ENCODE measurements at regions not wholly inside any gene's neighbourhood (a gene's known extent, or its start where the extent isn't known, plus 50 kb on each side); places are given as distances from the start of the nearest gene placed in this dataset.

DNA sequence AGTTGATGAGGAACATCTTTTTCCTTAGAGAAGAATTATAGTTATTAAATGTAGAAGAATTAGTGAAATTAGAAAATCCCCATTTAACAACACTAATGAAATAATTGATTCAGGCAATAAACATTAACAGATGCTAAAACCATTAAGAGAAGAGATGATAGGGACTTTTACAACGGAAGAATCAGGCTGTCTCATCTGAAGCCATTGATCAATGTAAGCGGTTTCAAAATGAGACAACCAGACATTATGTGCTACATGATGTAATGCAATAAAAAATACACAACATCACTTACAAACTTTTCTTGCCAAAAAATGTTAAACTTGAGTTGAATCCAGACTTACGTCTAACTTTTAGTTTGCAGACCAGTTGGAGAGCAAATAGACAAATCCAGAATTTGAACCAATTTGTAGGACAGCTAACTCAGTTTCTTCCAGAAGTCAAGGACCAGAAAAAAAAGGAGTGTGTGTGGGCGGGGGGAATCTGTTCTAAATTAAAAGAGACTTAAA is 165.4 kb upstream of the DPT start:
- Histone ChIP-seq H3K4me2 (ENCODE audit: low read depth, low read length) (no peak overlapping the region), H3K9ac (ENCODE audit: insufficient read depth, low read depth, low read length) (no peak overlapping the region), H2AFZ (ENCODE audit: low read length) (no peak overlapping the region), H3K36me3 (replicated peaks in 1 of 2; ENCODE audit: control insufficient read depth in 1 of 2, insufficient read depth in 2 of 2, low read length in 2 of 2) (no peaks in the 10 kb centered on the region), H3K79me2 (ENCODE audit: insufficient read depth, low read length) (no peaks in the 10 kb centered on the region), H3K27ac (ENCODE audit: extremely low read length, insufficient read depth, low read length) (no peak overlapping the region), H3K9me3 (ENCODE audit: low read length) (no peaks in the 10 kb centered on the region), H3K4me3 (replicated peaks in 1 of 3; ENCODE audit: insufficient read depth in 1 of 3, low read depth in 2 of 3, low read length in 3 of 3) (no peak overlapping the region), H4K20me1 (ENCODE audit: insufficient read depth, low read length) (no peaks in the 10 kb centered on the region), H3K4me1 (ENCODE audit: insufficient read depth, low read length) (peaks cover 11% of the 10 kb centered on the region), H3K27me3 (ENCODE audit: control insufficient read depth in 1 of 2, insufficient read depth in 2 of 2, low read length in 2 of 2) (no peaks in the 10 kb centered on the region)
- 55% methylated on average over 3 of the region's 4 CpGs for WGBS (ENCODE audit: low lambda C conversion rate)
- no peak for FAIRE-seq
- POLR2A ChIA-PET, result no interaction called here
- DNase-seq (ENCODE audit: low spot score), result no peak
- no peak for ATAC-seq
- BruUV-seq (replicated peaks), result no TSS peak
- no peak for TF ChIP-seq ARNTL (CRISPR knock-in tag; IDR thresholded peaks at IDR 0.05)
- no peak for TF ChIP-seq ZNF550 (CRISPR knock-in tag; IDR thresholded peaks at IDR 0.05; ENCODE audit: borderline replicate concordance)
- TF ChIP-seq, protein P1, sequence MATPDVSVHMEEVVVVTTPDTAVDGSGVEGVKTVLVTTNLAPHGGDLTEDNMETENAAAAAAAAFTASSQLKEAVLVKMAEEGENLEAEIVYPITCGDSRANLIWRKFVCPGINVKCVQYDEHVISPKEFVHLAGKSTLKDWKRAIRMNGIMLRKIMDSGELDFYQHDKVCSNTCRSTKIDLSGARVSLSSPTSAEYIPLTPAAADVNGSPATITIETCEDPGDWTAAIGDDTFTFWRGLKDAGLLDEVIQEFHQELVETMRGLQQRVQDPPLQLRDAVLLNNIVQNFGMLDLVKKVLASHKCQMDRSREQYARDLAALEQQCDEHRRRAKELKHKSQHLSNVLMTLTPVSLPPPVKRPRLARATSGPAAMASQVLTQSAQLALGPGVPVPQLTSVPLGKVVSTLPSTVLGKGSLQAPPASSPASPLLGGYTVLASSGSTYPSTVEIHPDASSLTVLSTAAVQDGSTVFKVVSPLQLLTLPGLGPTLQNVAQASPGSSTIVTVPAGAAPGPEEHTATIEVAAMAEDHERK (CRISPR knock-in tag; IDR thresholded peaks at IDR 0.05; ENCODE audit: low read depth), result no peak
- TF ChIP-seq NBN (conservative IDR thresholded peaks at IDR 0.05), result no peak
- TF ChIP-seq ATF7-NPFF (CRISPR knock-in tag; IDR thresholded peaks at IDR 0.05; ENCODE audit: low read depth), result no peak
- TF ChIP-seq, protein P2, sequence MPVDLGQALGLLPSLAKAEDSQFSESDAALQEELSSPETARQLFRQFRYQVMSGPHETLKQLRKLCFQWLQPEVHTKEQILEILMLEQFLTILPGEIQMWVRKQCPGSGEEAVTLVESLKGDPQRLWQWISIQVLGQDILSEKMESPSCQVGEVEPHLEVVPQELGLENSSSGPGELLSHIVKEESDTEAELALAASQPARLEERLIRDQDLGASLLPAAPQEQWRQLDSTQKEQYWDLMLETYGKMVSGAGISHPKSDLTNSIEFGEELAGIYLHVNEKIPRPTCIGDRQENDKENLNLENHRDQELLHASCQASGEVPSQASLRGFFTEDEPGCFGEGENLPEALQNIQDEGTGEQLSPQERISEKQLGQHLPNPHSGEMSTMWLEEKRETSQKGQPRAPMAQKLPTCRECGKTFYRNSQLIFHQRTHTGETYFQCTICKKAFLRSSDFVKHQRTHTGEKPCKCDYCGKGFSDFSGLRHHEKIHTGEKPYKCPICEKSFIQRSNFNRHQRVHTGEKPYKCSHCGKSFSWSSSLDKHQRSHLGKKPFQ (CRISPR knock-in tag; IDR thresholded peaks at IDR 0.05; ENCODE audit: insufficient replicate concordance), result no peak
- TF ChIP-seq ZNF883 (CRISPR knock-in tag; IDR thresholded peaks at IDR 0.05; ENCODE audit: not compliant biosample characterization), result no peak
- TF ChIP-seq, protein P3, sequence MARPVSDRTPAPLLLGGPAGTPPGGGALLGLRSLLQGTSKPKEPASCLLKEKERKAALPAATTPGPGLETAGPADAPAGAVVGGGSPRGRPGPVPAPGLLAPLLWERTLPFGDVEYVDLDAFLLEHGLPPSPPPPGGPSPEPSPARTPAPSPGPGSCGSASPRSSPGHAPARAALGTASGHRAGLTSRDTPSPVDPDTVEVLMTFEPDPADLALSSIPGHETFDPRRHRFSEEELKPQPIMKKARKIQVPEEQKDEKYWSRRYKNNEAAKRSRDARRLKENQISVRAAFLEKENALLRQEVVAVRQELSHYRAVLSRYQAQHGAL (CRISPR knock-in tag; IDR thresholded peaks at IDR 0.05; ENCODE audit: not compliant biosample characterization), result no peak
- no peak for TF ChIP-seq ZNF230 (CRISPR knock-in tag; IDR thresholded peaks at IDR 0.05)
- TF ChIP-seq SATB2 (CRISPR knock-in tag; IDR thresholded peaks at IDR 0.05), result no peak
- TF ChIP-seq ZMYM3 (CRISPR knock-in tag; IDR thresholded peaks at IDR 0.05), result no peak
- no peak for TF ChIP-seq ZNF24 (IDR thresholded peaks at IDR 0.05)
- TF ChIP-seq, protein P4, sequence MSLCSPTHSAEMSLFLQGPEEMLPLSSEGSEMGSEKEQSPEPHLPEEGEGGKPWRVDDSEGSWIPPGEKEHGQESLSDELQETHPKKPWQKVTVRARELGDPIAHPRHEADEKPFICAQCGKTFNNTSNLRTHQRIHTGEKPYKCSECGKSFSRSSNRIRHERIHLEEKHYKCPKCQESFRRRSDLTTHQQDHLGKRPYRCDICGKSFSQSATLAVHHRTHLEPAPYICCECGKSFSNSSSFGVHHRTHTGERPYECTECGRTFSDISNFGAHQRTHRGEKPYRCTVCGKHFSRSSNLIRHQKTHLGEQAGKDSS (CRISPR knock-in tag; IDR thresholded peaks at IDR 0.05; ENCODE audit: borderline replicate concordance, low read depth), result no peak
- no peak for TF ChIP-seq RXRB (CRISPR knock-in tag; IDR thresholded peaks at IDR 0.05; ENCODE audit: borderline replicate concordance)
- TF ChIP-seq KDM1A (CRISPR knock-in tag; IDR thresholded peaks at IDR 0.05), result no peak
- TF ChIP-seq, protein P5, sequence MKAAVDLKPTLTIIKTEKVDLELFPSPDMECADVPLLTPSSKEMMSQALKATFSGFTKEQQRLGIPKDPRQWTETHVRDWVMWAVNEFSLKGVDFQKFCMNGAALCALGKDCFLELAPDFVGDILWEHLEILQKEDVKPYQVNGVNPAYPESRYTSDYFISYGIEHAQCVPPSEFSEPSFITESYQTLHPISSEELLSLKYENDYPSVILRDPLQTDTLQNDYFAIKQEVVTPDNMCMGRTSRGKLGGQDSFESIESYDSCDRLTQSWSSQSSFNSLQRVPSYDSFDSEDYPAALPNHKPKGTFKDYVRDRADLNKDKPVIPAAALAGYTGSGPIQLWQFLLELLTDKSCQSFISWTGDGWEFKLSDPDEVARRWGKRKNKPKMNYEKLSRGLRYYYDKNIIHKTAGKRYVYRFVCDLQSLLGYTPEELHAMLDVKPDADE (CRISPR knock-in tag; IDR thresholded peaks at IDR 0.05), result no peak
- TF ChIP-seq TAF15 (IDR thresholded peaks at IDR 0.05; ENCODE audit: low read depth, low read length, poor library complexity, severe bottlenecking), result no peak
- TF ChIP-seq, protein P6, sequence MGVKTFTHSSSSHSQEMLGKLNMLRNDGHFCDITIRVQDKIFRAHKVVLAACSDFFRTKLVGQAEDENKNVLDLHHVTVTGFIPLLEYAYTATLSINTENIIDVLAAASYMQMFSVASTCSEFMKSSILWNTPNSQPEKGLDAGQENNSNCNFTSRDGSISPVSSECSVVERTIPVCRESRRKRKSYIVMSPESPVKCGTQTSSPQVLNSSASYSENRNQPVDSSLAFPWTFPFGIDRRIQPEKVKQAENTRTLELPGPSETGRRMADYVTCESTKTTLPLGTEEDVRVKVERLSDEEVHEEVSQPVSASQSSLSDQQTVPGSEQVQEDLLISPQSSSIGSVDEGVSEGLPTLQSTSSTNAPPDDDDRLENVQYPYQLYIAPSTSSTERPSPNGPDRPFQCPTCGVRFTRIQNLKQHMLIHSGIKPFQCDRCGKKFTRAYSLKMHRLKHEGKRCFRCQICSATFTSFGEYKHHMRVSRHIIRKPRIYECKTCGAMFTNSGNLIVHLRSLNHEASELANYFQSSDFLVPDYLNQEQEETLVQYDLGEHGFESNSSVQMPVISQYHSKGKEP (CRISPR knock-in tag; IDR thresholded peaks at IDR 0.05), result no peak
- TF ChIP-seq NKX3-1 (CRISPR knock-in tag; IDR thresholded peaks at IDR 0.05), result no peak
- in situ Hi-C loops (cut with HindIII; ENCODE audit: extremely low pct_ligation_motif_present, low pct_unique_long_range_greater_than_20kb) (no loop called here), intact Hi-C loops (cut with micrococcal nuclease; ENCODE audit: unreplicated experiment) (no loop called here)
- CTCF ChIA-PET (ENCODE audit: low intra/inter-chr PET ratio, low total read pairs), result no interaction called here
